Cardiac muscle cell (in vitro differentiated cells and primary cell): ENCODE measurements at regions not wholly inside any gene's neighbourhood (a gene's known extent, or its start where the extent isn't known, plus 50 kb on each side); places are given as distances from the start of the nearest gene placed in this dataset.
A peak's percentile ranks its signal among the peaks of the same experiment; 100 is the strongest.

Experiments used
- DNase-seq, 2 donors: peaks; one replicate each; pipeline versions ENCODE4 v3.0.0 to v3.0.0-alpha.2; 2010 to 2017; ENCODE audit warnings: low read depth in 1 of 2, low spot score in 1 of 2
- H3K27ac ChIP-seq: fragments of 200-600 bp; sonication (generic); 2 replicates; pipeline ENCODE4 v1.5.1; 2016
- H3K27me3 ChIP-seq: fragments of 200-600 bp; sonication (generic); 2 replicates; pipeline ENCODE4 v1.6.0; 2016; ENCODE audit warnings: control low read depth
- H3K36me3 ChIP-seq: fragments of 200-600 bp; sonication (generic); 2 replicates; pipeline ENCODE4 v1.5.1; 2016; ENCODE audit warnings: control low read depth
- H3K4me1 ChIP-seq: fragments of 200-600 bp; sonication (generic); 2 replicates; pipeline ENCODE4 v1.8.1; 2017; ENCODE audit warnings: low read depth, mild to moderate bottlenecking, mixed run types
- H3K4me3 ChIP-seq: fragments of 200-600 bp; sonication (generic); 2 replicates; pipeline ENCODE4 v1.5.1; 2016; ENCODE audit warnings: mild to moderate bottlenecking
- H3K9me3 ChIP-seq: fragments of 200-600 bp; sonication (generic); 2 replicates; pipeline ENCODE4 v1.5.1; 2017; ENCODE audit warnings: low read depth, mild to moderate bottlenecking, control low read depth
- CTCF ChIP-seq: IDR thresholded peaks from 2 replicates; pipeline ENCODE4 v1.5.1; 2012; ENCODE audit warnings: low read depth, mild to moderate bottlenecking, low read length

- Histone ChIP-seq H3K4me1 (no peaks in the 10 kb centered on the region), H3K27ac (no peak overlapping the region), H3K27me3 (no peaks in the 10 kb centered on the region), H3K9me3 (no peaks in the 10 kb centered on the region), H3K4me3 (no peak overlapping the region), H3K36me3 (no peaks in the 10 kb centered on the region)
- no peak for TF ChIP-seq CTCF
- no peak for DNase-seq
These were observed 111.7 kb upstream of the TP63 start for GRCh38 chr3:189519458-189519857.

- no peak for TF ChIP-seq CTCF
- Histone ChIP-seq H3K4me3 (no peak overlapping the region), H3K27me3 (no peaks in the 10 kb centered on the region), H3K9me3 (no peaks in the 10 kb centered on the region), H3K27ac (no peak overlapping the region), H3K36me3 (no peaks in the 10 kb centered on the region), H3K4me1 (no peaks in the 10 kb centered on the region)
- no peak for DNase-seq
These were observed 101.7 kb upstream of the TP63 start for GRCh38 chr3:189529468-189529867.

GRCh38 chr3:189529889-189530471, 101.2 kb upstream of the TP63 start:
- Histone ChIP-seq H3K36me3 (no peaks in the 10 kb centered on the region), H3K27me3 (no peaks in the 10 kb centered on the region), H3K4me3 (no peak overlapping the region), H3K9me3 (no peaks in the 10 kb centered on the region), H3K27ac (no peak overlapping the region), H3K4me1 (no peaks in the 10 kb centered on the region)
- DNase-seq, result no peak
- TF ChIP-seq CTCF, result no peak

GRCh38 chr3:189530822-189531221, 100.4 kb upstream of the TP63 start:
- Histone ChIP-seq H3K4me1 (no peaks in the 10 kb centered on the region), H3K27me3 (no peaks in the 10 kb centered on the region), H3K4me3 (no peak overlapping the region), H3K36me3 (no peaks in the 10 kb centered on the region), H3K27ac (no peak overlapping the region), H3K9me3 (no peaks in the 10 kb centered on the region)
- peak in 1 of 2 donors; percentile 63 for DNase-seq
- TF ChIP-seq CTCF, result no peak

GRCh38 chr3:189531271-189531670, 99.9 kb upstream of the TP63 start:
- Histone ChIP-seq H3K9me3 (no peaks in the 10 kb centered on the region), H3K27ac (no peak overlapping the region)
- TF ChIP-seq CTCF, result no peak

GRCh38 chr3:189534531-189534930, 96.7 kb upstream of the TP63 start:
- no peaks in the 10 kb centered on the region for H3K9me3 ChIP-seq
- no peak for TF ChIP-seq CTCF
- DNase-seq, result no peak
- H3K36me3 ChIP-seq, result no peaks in the 10 kb centered on the region
- H3K27ac ChIP-seq, result no peak overlapping the region
- no peaks in the 10 kb centered on the region for H3K27me3 ChIP-seq
- no peak overlapping the region for H3K4me3 ChIP-seq
- no peaks in the 10 kb centered on the region for H3K4me1 ChIP-seq

More at GRCh38 chr3:189531271-189531670, 99.9 kb upstream of the TP63 start:
- Histone ChIP-seq H3K27me3 (no peaks in the 10 kb centered on the region), H3K36me3 (no peaks in the 10 kb centered on the region), H3K4me3 (no peak overlapping the region), H3K4me1 (no peaks in the 10 kb centered on the region)
- no peak for DNase-seq
